T-helper 17 cell (primary cell): ENCODE measurements at regions not wholly inside any gene's neighbourhood (a gene's known extent, or its start where the extent isn't known, plus 50 kb on each side); places are given as distances from the start of the nearest gene placed in this dataset.

Experiments used
- ATAC-seq: fragments of 150-1000 bp; cut with Tn5 transposase; 2 replicates; pipeline ENCODE4 v1.10.0; 2021; ENCODE audit warnings: mild to moderate bottlenecking, moderate library complexity
- DNase-seq, 3 donors: peaks; one replicate each; pipeline versions ENCODE4 v3.0.0 to v3.0.0-alpha.2; 2020 to 2021
- H3K9me3 ChIP-seq: one replicate; pipeline ENCODE4 v1.7.0; 2013; ENCODE audit warnings: low read length, mild to moderate bottlenecking; ENCODE audit not compliant: control insufficient read depth, poor library complexity, severe bottlenecking
- H3K27ac Mint-ChIP-seq: one replicate; pipeline ENCODE4 v1.8.0; 2022; ENCODE audit warnings: mild to moderate bottlenecking, moderate library complexity, mixed read lengths
- H3K27me3 Mint-ChIP-seq: one replicate; pipeline ENCODE4 v1.8.0; 2022; ENCODE audit warnings: mixed read lengths
- H3K36me3 Mint-ChIP-seq: one replicate; pipeline ENCODE4 v1.8.0; 2022; ENCODE audit warnings: low read depth, mixed read lengths
- H3K4me1 Mint-ChIP-seq: one replicate; pipeline ENCODE4 v1.8.0; 2022; ENCODE audit warnings: mild to moderate bottlenecking, mixed read lengths
- H3K4me3 Mint-ChIP-seq: one replicate; pipeline ENCODE4 v1.8.0; 2022; ENCODE audit warnings: mild to moderate bottlenecking, moderate library complexity, mixed read lengths

DNA sequence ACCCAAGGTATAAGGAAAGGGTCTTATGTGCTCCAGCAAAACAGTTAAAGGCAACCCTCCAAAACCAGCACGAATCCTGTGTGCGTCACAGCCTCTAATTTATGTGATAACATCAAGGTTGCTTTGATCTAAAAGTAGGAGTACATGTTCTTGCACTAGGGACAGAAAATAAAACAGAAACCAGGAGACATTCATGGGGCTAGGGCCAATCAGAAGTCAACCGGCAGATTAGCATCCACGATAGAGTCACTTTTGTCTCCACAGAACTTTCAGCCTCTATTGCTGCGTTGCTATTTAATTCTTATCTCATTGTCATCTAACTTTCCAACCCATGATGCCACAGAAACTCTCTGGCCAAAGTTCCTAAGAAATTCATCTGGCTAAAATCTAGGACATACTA lies 178.8 kb upstream of the PTCHD4 start:
- Mint-ChIP-seq H3K36me3 (no peaks in the 10 kb centered on the region), H3K4me3 (no peak overlapping the region), H3K4me1 (no peaks in the 10 kb centered on the region), H3K27me3 (no peaks in the 10 kb centered on the region), H3K27ac (no peak overlapping the region)
- no peak for DNase-seq
- H3K9me3 ChIP-seq, result no peaks in the 10 kb centered on the region
- ATAC-seq, result no peak

DNA sequence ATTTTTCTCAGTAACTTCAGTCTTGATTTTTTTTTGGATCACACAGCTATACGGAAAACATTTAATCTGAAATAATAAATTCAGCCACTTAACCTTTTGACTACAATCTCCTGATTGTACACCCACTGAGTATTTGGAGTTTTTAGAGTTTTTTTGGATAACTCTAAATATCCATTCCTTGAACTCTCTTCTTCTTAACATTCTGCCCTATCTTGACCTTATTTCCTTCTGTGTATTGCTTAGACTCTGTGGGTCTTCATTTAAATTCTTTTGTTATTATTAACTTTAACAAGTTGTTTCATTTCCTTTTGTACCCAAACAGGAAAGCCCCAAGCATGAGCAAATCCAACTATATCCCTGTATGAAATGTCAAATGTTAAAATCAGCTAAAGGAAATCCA lies 170.2 kb upstream of the PTCHD4 start:
- Mint-ChIP-seq H3K36me3 (no peaks in the 10 kb centered on the region), H3K27me3 (no peaks in the 10 kb centered on the region)
- ATAC-seq, result no peak

DNA sequence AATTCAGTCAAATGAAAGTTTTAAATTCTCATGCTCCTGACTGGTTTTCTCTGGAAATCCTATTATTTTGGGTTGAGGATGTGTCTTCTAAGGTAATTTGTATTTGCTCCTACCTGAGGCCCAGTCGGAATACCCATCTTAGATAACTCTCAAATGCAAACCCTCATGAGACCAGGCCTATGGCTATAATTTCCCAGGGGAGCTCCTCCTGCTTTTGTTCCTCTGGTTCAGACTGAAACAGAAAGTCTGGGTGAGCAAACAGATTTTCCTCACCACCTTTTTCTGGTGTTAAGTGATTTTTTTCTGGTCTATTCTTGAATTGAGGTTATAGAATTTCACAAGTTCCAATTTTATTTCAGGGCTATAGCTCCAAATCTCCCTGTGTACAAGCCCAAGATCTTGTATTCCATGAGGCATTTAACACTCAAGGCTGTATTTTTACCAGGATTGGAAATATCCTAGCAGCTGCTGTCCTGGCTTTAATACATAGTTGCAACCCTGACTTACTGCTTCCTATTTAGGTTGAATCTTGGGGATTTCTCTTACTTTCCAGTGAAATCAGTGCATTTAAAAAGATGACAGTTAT lies 169.1 kb upstream of the PTCHD4 start:
- no peak for ATAC-seq
- H3K4me1 Mint-ChIP-seq, result no peaks in the 10 kb centered on the region
- H3K4me3 Mint-ChIP-seq, result no peak overlapping the region
- H3K36me3 Mint-ChIP-seq, result no peaks in the 10 kb centered on the region
- H3K27me3 Mint-ChIP-seq, result no peaks in the 10 kb centered on the region
- H3K27ac Mint-ChIP-seq, result no peak overlapping the region
- DNase-seq, result no peak
- no peaks in the 10 kb centered on the region for H3K9me3 ChIP-seq

More for the DNA sequence above, 170.2 kb upstream of the PTCHD4 start:
- Mint-ChIP-seq H3K27ac (no peak overlapping the region), H3K4me3 (no peak overlapping the region), H3K4me1 (no peaks in the 10 kb centered on the region)
- H3K9me3 ChIP-seq, result no peaks in the 10 kb centered on the region
- DNase-seq, result no peak

DNA sequence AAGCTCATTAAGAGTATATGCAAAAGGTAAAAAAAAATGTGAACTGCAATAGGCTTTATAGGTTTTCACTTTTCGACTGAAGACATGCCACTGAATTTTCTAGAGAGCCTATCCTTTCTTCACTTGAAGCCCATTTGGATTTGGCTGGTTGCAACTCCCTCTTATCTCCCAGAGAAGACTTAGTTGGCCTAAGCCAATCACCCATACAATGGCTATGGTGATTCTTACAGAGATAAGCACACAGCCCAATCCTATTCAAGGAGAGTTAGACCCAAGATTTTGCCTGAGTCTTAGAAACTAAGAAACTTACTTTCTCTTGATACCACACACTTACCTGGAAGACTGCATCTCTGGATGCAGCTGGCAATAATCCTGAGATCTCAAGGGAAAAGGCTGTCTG lies 167.3 kb upstream of the PTCHD4 start:
- ATAC-seq, result no peak
- Mint-ChIP-seq H3K27me3 (no peaks in the 10 kb centered on the region), H3K4me3 (no peak overlapping the region), H3K36me3 (no peaks in the 10 kb centered on the region), H3K27ac (no peak overlapping the region), H3K4me1 (no peaks in the 10 kb centered on the region)
- no peaks in the 10 kb centered on the region for H3K9me3 ChIP-seq
- no peak for DNase-seq

DNA sequence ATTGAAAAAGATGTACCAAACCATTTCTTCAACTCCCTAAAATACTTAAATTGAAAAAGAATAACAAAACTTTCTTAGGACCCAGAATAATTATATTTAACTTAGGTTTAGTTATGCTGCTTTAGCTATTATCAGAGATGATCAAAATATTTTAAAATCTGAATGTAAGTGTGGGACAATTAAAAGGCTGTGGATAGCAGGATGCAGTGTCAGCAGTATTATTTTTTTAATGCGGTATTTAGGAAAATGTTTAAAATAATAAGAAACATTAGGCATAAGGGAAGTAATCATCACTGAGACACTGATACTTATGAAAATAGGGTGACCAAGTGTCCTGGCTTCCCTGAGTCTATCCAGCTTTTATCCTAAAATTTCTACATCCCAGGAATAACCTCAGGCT lies 161.5 kb upstream of the PTCHD4 start:
- H3K36me3 Mint-ChIP-seq, result peaks cover 2% of the 10 kb centered on the region
- no peaks in the 10 kb centered on the region for H3K27me3 Mint-ChIP-seq
- no peaks in the 10 kb centered on the region for H3K9me3 ChIP-seq
- no peak overlapping the region for H3K4me3 Mint-ChIP-seq
- H3K4me1 Mint-ChIP-seq, result no peaks in the 10 kb centered on the region
- H3K27ac Mint-ChIP-seq, result no peak overlapping the region
- no peak for ATAC-seq
- no peak for DNase-seq

DNA sequence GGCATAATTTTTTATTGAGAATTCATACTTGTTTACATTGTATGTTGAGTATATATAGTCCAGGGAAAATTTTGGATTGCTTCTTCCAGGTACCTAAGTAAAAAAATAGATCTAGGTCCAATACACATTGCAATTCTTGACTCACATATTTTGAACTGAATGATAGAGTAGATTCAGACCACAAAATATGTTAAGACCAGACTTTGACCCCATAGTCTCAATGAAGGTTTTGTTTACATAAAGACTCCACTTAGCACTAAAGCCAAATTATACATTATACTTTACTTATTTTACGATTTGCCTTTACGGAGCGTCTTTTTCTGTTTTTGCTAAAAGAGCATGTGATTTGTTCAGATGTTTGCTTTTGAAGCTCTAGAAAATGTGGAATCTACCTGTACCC lies 144.1 kb upstream of the PTCHD4 start:
- DNase-seq, result no peak
- H3K27me3 Mint-ChIP-seq, result no peaks in the 10 kb centered on the region
- H3K27ac Mint-ChIP-seq, result no peak overlapping the region
- ATAC-seq, result no peak
- H3K4me3 Mint-ChIP-seq, result no peak overlapping the region
- no peaks in the 10 kb centered on the region for H3K36me3 Mint-ChIP-seq
- H3K9me3 ChIP-seq, result no peaks in the 10 kb centered on the region
- H3K4me1 Mint-ChIP-seq, result no peaks in the 10 kb centered on the region

DNA sequence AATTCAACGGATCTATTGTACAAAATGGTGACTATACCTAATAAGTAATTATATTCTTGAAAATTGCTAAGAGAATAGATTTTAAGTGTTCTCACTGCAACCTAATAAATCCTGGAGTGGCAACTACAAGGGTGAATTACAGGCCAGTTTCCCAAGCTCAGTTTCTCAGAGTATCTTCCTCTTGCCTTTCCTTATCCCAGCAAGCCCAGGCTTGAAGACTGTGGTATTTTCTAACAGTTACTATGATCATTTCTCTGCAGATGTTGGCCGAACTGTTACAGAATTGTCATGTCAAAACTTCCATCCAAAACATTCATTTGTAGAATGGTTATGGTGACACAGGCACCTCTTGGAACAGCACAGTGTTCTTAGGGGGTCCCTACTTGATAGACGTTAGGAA lies 138.1 kb upstream of the PTCHD4 start:
- ATAC-seq (no peak), DNase-seq (no peak)
- no peak overlapping the region for H3K4me3 Mint-ChIP-seq
- H3K27me3 Mint-ChIP-seq, result no peaks in the 10 kb centered on the region
- H3K4me1 Mint-ChIP-seq, result no peaks in the 10 kb centered on the region
- no peaks in the 10 kb centered on the region for H3K36me3 Mint-ChIP-seq
- no peaks in the 10 kb centered on the region for H3K9me3 ChIP-seq
- no peak overlapping the region for H3K27ac Mint-ChIP-seq

DNA sequence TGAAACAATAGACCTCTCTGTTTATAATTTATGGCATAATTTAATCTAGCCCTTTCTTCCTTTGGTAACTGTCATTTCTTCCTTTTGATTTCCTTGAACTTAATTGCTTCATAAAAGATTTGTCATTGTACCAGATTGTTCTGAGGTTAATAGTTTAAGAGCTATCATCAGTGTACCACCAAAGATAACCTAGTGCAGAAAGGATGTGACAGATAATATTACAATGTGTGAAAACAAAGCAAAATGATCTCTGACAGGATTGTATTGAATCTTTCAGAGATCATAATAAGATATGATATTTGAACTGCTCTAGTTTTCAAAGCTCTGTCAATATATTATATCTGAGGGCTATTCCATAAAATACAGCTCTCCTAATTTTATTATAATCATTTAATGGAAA lies 132.1 kb upstream of the PTCHD4 start:
- Mint-ChIP-seq H3K27ac (no peak overlapping the region), H3K27me3 (no peaks in the 10 kb centered on the region), H3K36me3 (no peaks in the 10 kb centered on the region), H3K4me1 (no peaks in the 10 kb centered on the region), H3K4me3 (no peak overlapping the region)
- H3K9me3 ChIP-seq, result no peaks in the 10 kb centered on the region
- ATAC-seq, result no peak
- DNase-seq, result no peak

DNA sequence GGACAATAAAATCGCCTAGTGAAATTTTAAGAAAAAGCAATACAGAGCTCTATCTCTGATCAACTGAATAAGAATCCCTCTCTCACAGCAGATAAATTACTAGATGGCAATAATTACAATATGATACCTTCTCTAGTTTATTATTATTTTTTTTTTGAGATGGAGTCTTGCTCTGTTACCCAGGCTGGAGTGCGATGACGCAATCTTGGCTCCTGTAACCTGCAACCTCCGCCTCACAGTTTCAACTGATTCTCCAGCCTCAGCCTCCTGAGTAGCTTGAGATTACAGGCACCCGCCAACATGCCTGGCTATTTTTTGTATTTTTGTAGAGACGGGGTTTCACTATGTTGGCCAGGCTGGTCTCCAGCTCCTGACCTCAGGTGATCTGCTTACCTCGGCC lies 129.3 kb upstream of the PTCHD4 start:
- no peaks in the 10 kb centered on the region for H3K4me1 Mint-ChIP-seq
- no peak overlapping the region for H3K4me3 Mint-ChIP-seq
- no peaks in the 10 kb centered on the region for H3K36me3 Mint-ChIP-seq
- no peak for DNase-seq
- H3K27ac Mint-ChIP-seq, result no peak overlapping the region
- H3K9me3 ChIP-seq, result no peaks in the 10 kb centered on the region
- H3K27me3 Mint-ChIP-seq, result no peaks in the 10 kb centered on the region
- ATAC-seq, result no peak

DNA sequence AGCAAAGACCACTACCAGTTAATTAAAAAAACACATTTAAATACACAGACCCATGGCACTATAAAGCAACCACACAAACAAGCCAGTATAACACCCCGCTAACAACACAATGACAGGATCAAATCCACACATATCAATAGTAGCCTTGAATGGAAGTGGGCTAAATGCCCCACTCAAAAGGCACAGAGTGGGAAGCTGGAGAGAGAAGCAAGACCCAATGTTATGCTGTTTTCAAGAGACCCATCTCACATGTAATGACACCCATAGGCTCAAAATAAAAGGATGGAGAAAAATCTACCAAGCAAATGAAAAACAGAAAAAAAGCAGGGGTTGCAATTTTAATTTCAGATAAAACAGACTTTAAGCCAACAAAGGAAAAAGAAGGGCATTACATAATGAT lies 125.4 kb upstream of the PTCHD4 start:
- ATAC-seq (no peak), DNase-seq (no peak)
- no peaks in the 10 kb centered on the region for H3K9me3 ChIP-seq
- no peak overlapping the region for H3K27ac Mint-ChIP-seq
- H3K36me3 Mint-ChIP-seq, result no peaks in the 10 kb centered on the region
- H3K4me1 Mint-ChIP-seq, result no peaks in the 10 kb centered on the region
- H3K27me3 Mint-ChIP-seq, result no peaks in the 10 kb centered on the region
- H3K4me3 Mint-ChIP-seq, result no peak overlapping the region

DNA sequence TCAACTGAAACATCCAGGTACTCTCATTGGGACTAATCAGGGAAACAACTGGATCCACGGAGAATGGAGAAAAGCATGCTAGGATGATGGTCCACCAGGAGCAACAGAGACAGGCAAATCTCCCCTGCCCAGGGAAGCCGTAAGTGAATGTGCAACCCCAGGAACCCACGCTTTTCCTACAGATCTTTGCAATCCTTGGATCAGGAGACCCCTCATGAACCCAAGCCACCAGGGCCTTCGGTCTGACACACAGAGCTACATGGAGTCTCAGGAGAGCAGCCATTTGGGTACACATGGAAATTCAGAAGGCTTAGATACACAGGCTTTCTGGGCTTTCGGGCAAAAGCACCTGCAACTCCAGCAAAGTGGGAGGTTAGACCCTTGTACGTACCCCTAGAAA lies 122.1 kb upstream of the PTCHD4 start:
- H3K27ac Mint-ChIP-seq, result no peak overlapping the region
- no peaks in the 10 kb centered on the region for H3K9me3 ChIP-seq
- no peak overlapping the region for H3K4me3 Mint-ChIP-seq
- H3K4me1 Mint-ChIP-seq, result no peaks in the 10 kb centered on the region
- ATAC-seq, result no peak
- DNase-seq, result no peak
- H3K36me3 Mint-ChIP-seq, result no peaks in the 10 kb centered on the region
- no peaks in the 10 kb centered on the region for H3K27me3 Mint-ChIP-seq

DNA sequence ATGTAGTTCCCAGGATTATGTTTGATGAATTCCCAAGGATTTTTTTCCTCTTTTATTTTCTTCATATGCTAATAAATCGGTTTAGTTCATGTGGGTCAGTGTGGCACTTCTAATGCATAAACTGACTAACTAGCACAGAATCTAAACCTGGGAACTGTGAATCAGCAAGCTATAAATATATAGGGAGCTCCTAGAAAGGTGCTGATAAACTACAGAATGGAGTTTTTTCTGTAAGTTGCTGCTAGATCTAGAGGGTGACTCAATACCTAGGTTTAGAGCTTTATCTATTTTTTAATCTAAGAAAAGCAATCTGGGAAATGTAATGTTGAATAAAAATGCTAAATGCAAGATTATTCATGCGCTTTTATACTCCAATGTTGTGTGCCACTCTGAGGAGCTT lies 118.8 kb upstream of the PTCHD4 start:
- H3K27me3 Mint-ChIP-seq, result no peaks in the 10 kb centered on the region
- H3K27ac Mint-ChIP-seq, result no peak overlapping the region
- ATAC-seq (no peak), DNase-seq (no peak)
- no peaks in the 10 kb centered on the region for H3K36me3 Mint-ChIP-seq
- no peaks in the 10 kb centered on the region for H3K4me1 Mint-ChIP-seq
- H3K9me3 ChIP-seq, result no peaks in the 10 kb centered on the region
- H3K4me3 Mint-ChIP-seq, result no peak overlapping the region

DNA sequence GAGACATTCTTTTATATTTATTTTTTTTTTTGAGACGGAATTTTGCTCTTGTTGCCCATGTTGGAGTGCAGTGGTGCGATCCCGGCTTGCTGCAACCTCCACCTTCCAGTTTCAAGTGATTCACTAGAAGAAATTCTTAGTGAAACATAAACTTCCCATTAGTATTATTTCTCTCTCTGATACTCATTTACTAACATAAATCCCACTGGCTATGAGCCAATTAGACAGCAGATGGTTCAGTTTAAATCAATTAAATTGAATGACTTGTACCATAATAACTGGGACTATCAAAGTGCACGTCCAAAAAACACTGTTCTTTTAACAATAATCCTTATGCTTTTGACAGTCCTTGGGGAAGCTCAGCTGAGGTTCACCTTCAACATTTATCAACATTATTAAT lies 111.2 kb upstream of the PTCHD4 start:
- Mint-ChIP-seq H3K27me3 (no peaks in the 10 kb centered on the region), H3K4me3 (no peak overlapping the region), H3K36me3 (no peaks in the 10 kb centered on the region), H3K27ac (no peak overlapping the region), H3K4me1 (no peaks in the 10 kb centered on the region)
- no peaks in the 10 kb centered on the region for H3K9me3 ChIP-seq
- ATAC-seq, result no peak
- no peak for DNase-seq

DNA sequence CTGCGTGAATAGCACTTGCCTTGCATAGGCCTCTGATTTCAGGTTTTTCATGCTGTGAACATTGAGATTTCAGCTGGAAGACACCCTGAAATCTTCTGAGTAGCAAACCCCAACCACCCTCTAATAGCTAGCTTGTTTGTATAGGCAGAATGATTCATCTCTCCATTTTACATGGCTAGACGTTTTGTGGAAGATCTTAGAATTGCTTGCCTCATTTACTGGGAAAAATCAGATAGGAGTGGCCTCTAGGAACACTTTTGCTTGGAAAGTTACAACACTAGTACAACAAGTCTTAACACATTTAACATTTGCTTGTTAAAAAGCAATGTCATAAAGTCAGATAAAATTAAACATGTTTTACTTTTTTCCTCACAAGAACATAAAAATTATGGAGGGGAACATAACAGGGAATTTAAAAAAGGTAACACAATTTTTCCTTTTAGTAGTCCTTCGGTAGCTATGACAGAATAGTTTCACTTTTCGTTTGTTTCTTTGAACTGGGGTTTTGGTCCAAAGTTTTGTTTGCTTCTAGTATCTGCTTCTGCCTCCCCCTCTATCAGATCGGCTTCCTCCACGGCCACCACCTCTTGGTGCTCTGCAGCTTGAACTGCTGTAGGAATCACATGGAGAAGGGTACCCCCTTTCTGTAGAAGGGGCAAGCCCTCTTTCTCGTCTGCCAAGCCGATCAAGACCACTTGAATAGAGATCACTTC lies 102.2 kb upstream of the PTCHD4 start:
- Mint-ChIP-seq H3K27ac (no peak overlapping the region), H3K27me3 (no peaks in the 10 kb centered on the region), H3K4me3 (no peak overlapping the region), H3K36me3 (no peaks in the 10 kb centered on the region), H3K4me1 (no peaks in the 10 kb centered on the region)
- ATAC-seq (no peak), DNase-seq (no peak)
- H3K9me3 ChIP-seq, result no peaks in the 10 kb centered on the region
